ENCODE measurements at regions not wholly inside any gene's neighbourhood (a gene's known extent, or its start where the extent isn't known, plus 50 kb on each side); places are given as distances from the start of the nearest gene placed in this dataset.

GRCh38 chr2:41934329-41934958 lies 113.4 kb upstream of the PKDCC start:
- H3K4me1 Mint-ChIP-seq: no peaks in the 10 kb centered on the region
- peaks cover 10% of the 10 kb centered on the region for H3K27me3 Mint-ChIP-seq
- ChIA-PET CTCF (no interaction called here), POLR2A (no interaction called here)
- no peak for DNase-seq
- no peaks in the 10 kb centered on the region for H3K36me3 Mint-ChIP-seq (ENCODE audit: low read depth)
- H3K9me3 Mint-ChIP-seq: no peaks in the 10 kb centered on the region
- no peak overlapping the region for H3K27ac Mint-ChIP-seq
- no peak overlapping the region for H3K4me3 Mint-ChIP-seq

DNA sequence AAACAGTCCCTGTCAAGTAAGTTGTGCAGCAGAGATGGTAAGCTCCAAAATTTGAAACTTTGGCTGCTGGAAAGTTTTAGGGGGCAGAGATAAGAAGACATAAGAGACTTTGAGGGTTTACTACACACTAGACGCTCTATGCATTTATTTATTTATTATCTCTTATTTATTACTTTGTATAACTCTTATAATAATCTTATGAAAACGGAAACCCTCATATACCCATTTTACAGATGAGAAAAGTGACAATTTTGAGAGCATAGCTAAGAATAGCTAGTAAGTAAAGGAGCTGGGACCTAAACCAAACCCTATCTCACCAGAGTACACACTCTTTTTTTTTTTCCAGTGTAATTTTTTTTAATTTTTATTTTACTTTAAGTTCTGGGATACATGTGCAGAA lies 112.8 kb upstream of the PKDCC start:
- H3K27ac Mint-ChIP-seq: no peak overlapping the region
- DNase-seq: no peak
- H3K27me3 Mint-ChIP-seq: peaks cover 10% of the 10 kb centered on the region
- no peaks in the 10 kb centered on the region for H3K36me3 Mint-ChIP-seq (ENCODE audit: low read depth)
- H3K4me1 Mint-ChIP-seq: no peaks in the 10 kb centered on the region
- no peaks in the 10 kb centered on the region for H3K9me3 Mint-ChIP-seq
- no peak overlapping the region for H3K4me3 Mint-ChIP-seq
- POLR2A ChIA-PET: no interaction called here
- CTCF ChIA-PET: no interaction called here

DNA sequence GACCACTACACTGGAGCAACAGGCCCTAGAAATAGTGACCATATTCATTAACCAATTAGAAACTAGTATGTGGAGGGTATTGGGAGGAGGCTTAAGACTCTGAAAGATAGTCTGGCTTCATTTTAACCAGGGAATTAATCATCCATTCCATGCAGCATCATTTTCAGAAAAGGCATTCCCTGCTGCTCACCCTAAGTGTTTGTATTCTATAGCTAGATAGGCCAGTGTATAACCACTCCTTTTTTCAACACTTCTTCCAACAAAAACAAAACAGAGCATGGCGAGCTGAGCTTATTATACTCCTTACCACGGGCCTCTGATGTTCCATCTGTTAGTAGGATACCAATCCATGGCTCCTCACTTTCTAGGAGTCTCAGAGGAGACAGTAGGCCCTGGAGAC lies 112.0 kb upstream of the PKDCC start:
- Mint-ChIP-seq H3K27ac (no peak overlapping the region), H3K9me3 (no peaks in the 10 kb centered on the region), H3K27me3 (peaks cover 10% of the 10 kb centered on the region), H3K36me3 (ENCODE audit: low read depth) (no peaks in the 10 kb centered on the region), H3K4me3 (no peak overlapping the region), H3K4me1 (no peaks in the 10 kb centered on the region)
- ChIA-PET POLR2A (no interaction called here), CTCF (no interaction called here)
- no peak for DNase-seq

- ChIA-PET POLR2A (no interaction called here), CTCF (no interaction called here)
- no peak overlapping the region for H3K4me3 Mint-ChIP-seq
- H3K4me1 Mint-ChIP-seq: no peaks in the 10 kb centered on the region
- no peaks in the 10 kb centered on the region for H3K36me3 Mint-ChIP-seq (ENCODE audit: low read depth)
- H3K27ac Mint-ChIP-seq: no peak overlapping the region
- no peaks in the 10 kb centered on the region for H3K9me3 Mint-ChIP-seq
- H3K27me3 Mint-ChIP-seq: peaks cover 10% of the 10 kb centered on the region
- DNase-seq: no peak
Measured at GRCh38 chr2:41936771-41937463, 110.9 kb upstream of the PKDCC start.

GRCh38 chr2:41937464-41937906 lies 110.3 kb upstream of the PKDCC start:
- no peaks in the 10 kb centered on the region for H3K4me1 Mint-ChIP-seq
- H3K27ac Mint-ChIP-seq: no peak overlapping the region
- H3K9me3 Mint-ChIP-seq: no peaks in the 10 kb centered on the region
- no peak for DNase-seq
- CTCF ChIA-PET: no interaction called here
- POLR2A ChIA-PET: no interaction called here
- H3K36me3 Mint-ChIP-seq (ENCODE audit: low read depth): no peaks in the 10 kb centered on the region
- H3K27me3 Mint-ChIP-seq: peaks cover 13% of the 10 kb centered on the region
- H3K4me3 Mint-ChIP-seq: no peak overlapping the region

GRCh38 chr2:41937921-41938708 lies 109.7 kb upstream of the PKDCC start:
- Mint-ChIP-seq H3K36me3 (ENCODE audit: low read depth) (no peaks in the 10 kb centered on the region), H3K27ac (no peak overlapping the region), H3K4me1 (no peaks in the 10 kb centered on the region), H3K9me3 (no peaks in the 10 kb centered on the region), H3K4me3 (no peak overlapping the region), H3K27me3 (peaks cover 13% of the 10 kb centered on the region)
- CTCF ChIA-PET: no interaction called here
- POLR2A ChIA-PET: no interaction called here
- no peak for DNase-seq

DNA sequence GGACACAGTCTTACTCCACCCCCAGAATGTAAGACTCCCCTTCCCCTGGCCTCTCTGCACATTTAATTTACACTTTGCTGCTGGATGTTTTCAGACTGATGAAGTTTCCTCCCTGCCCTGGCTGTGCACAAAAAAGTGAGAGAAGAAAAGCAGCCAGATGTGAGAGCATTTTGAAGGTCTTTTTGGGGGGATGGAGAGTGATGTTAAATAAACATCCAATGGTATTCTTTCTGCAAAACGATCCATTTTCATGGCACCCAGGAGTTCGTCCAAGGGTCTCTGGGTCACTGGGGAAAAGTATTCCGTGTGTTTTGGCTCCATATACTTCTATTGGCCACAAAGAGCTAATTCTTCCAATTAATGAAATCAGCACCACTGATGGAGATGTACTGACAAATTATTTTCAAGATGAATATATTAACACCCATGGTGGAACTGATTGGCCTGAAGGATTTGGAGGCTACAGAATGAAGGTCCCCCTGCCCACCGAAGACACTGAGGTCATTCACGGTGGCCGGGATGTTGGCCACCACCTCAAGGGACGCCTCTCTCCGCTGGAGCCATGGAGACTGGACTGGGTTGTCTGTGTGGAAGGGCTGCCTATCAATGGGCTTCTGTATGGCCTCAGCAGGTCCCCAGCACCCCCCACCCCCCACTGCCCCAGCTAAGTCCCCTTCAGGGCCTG lies 107.6 kb upstream of the PKDCC start:
- H3K36me3 Mint-ChIP-seq (ENCODE audit: low read depth): no peaks in the 10 kb centered on the region
- H3K27me3 Mint-ChIP-seq: peaks cover 6% of the 10 kb centered on the region
- ChIA-PET POLR2A (no interaction called here), CTCF (no interaction called here)
- no peak overlapping the region for H3K4me3 Mint-ChIP-seq
- DNase-seq: no peak
- H3K27ac Mint-ChIP-seq: no peak overlapping the region
- no peaks in the 10 kb centered on the region for H3K9me3 Mint-ChIP-seq
- no peaks in the 10 kb centered on the region for H3K4me1 Mint-ChIP-seq

DNA sequence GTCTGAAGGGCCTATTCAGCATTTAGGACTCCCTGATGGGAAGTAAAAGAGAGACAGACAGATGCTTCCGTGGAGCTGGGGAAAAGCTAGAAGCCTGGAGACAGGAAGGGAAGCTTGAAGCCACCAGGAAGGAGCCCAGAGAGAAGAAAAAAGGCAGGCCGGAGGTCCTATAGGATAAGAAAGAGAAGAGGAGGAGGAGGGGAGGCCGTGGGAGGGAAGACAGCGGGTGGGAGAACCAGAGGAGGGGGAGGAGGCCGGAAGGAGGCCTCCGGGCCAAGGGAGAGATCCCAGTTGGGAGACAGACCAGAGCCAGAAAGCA lies 107.1 kb upstream of the PKDCC start:
- CTCF ChIA-PET: no interaction called here
- no peaks in the 10 kb centered on the region for H3K4me1 Mint-ChIP-seq
- POLR2A ChIA-PET: no interaction called here
- no peak overlapping the region for H3K27ac Mint-ChIP-seq
- no peak overlapping the region for H3K4me3 Mint-ChIP-seq
- no peak for DNase-seq
- peaks cover 6% of the 10 kb centered on the region for H3K27me3 Mint-ChIP-seq
- H3K9me3 Mint-ChIP-seq: no peaks in the 10 kb centered on the region
- no peaks in the 10 kb centered on the region for H3K36me3 Mint-ChIP-seq (ENCODE audit: low read depth)

- no peak overlapping the region for H3K27ac Mint-ChIP-seq
- DNase-seq: no peak
- ChIA-PET CTCF (no interaction called here), POLR2A (no interaction called here)
- no peaks in the 10 kb centered on the region for H3K9me3 Mint-ChIP-seq
- H3K36me3 Mint-ChIP-seq (ENCODE audit: low read depth): no peaks in the 10 kb centered on the region
- H3K4me3 Mint-ChIP-seq: no peak overlapping the region
- H3K4me1 Mint-ChIP-seq: no peaks in the 10 kb centered on the region
- peaks cover 6% of the 10 kb centered on the region for H3K27me3 Mint-ChIP-seq
Measured at GRCh38 chr2:41941831-41942230, 106.0 kb upstream of the PKDCC start.

DNA sequence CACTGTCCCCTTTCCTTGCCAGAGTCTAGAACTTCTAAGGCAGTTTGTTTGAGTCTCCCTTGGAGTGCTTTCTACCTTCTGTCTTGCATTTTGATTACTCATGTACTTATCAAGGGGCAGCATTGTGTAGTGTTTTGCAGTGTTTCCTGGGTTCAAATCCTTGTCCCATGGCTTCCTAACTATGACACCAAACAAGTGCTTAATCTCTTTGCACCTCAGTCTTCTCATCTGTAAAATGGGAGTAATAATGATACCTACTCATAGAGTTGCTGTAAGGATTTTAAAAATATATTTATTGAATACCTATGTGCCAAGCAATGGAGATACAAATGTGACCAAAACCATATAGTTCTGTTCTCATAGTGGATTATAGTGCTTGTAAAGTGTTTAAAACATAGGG lies 105.5 kb upstream of the PKDCC start:
- no peaks in the 10 kb centered on the region for H3K9me3 Mint-ChIP-seq
- H3K27ac Mint-ChIP-seq: no peak overlapping the region
- peaks cover 6% of the 10 kb centered on the region for H3K27me3 Mint-ChIP-seq
- no peaks in the 10 kb centered on the region for H3K4me1 Mint-ChIP-seq
- ChIA-PET POLR2A (no interaction called here), CTCF (no interaction called here)
- DNase-seq: no peak
- no peak overlapping the region for H3K4me3 Mint-ChIP-seq
- no peaks in the 10 kb centered on the region for H3K36me3 Mint-ChIP-seq (ENCODE audit: low read depth)

DNA sequence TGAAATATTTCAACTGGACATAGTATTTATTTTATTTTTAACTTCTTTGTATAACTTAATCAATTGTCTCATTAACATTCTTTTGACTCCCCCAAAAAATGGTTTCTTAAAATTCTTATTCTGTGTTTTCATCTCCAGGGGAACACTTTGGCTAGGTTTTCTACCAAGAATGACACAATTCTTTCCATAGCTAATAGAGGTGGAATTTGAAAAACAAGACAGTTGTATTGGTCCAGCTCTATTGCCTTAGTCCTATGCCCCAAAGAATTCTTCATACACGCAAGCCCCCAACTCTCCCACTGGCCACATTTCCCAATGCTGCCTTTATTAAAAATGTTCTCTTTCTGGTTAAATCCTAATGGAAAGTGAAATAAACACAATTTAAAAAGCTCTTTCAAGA lies 104.7 kb upstream of the PKDCC start:
- no peak for DNase-seq
- Mint-ChIP-seq H3K4me3 (no peak overlapping the region), H3K36me3 (ENCODE audit: low read depth) (no peaks in the 10 kb centered on the region), H3K27me3 (peaks cover 6% of the 10 kb centered on the region), H3K9me3 (no peaks in the 10 kb centered on the region), H3K4me1 (no peaks in the 10 kb centered on the region), H3K27ac (no peak overlapping the region)
- CTCF ChIA-PET: no interaction called here
- POLR2A ChIA-PET: no interaction called here

DNA sequence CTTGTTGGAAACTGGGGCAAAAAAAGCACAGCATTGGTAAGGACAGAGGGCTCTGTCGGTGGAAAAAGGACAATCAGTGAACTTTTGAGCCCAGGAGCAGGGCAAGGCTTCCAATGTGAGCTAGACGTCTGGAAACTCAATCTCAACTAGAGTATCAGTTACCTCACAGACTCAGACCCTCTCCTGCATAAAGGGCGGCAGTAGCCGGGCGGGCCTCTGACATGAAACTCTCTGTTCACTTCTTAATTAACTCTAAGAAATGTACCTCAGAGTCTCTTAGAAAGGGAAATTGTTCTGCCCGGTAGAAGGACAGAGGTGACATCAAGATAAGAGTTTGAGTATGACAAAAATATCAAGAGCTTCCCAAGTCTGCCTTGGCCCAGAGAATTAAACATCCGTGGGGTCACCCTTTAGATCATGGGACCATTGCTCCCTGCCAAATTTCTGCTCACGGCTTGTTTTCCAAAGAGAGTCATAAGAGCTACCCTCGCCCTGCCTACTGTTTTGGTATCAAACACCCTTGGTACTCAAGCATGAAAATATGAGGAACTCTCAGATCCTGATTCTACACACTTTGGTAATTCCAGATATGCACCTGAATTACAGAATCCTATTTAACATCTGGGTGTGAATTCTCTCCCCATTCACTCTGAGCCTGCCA lies 103.5 kb upstream of the PKDCC start:
- Mint-ChIP-seq H3K27me3 (peaks cover 6% of the 10 kb centered on the region), H3K36me3 (ENCODE audit: low read depth) (no peaks in the 10 kb centered on the region)
- CTCF ChIA-PET: no interaction called here

DNA sequence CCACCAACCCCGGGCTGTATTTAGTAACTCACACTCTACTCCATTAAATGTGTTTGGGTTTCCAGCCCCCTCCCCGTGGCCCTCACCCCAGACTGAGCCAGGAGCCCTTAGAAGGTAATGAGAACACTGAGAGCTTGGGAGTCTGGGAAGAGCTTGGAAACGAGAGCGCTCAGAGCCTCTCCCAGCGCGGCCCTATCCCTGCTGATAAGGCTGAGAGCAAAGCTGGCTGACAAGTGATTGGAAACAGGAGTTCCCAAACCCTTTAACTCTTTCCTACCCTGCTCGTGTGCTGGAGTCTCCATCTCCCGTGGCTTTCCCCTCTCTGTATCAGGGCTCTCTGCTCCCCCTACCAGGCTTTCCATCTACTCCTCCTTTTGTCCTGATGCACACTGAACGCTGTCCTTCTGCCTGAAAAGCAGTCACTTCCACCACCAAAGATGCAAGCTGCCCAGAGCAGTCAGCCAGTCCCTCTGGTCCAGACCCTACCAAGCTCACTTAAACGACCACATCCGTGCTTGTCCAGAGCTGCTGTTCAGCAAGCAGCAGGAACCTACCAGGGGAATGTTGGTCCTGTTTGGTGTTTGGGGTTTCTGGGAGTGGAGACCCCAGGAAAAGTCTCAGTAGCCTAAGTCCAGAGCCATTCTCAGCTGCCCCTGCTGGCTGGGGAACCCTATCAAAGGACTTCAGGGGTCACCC lies 100.0 kb upstream of the PKDCC start:
- no peak for DNase-seq
- Mint-ChIP-seq H3K4me3 (no peak overlapping the region), H3K27me3 (peaks cover 3% of the 10 kb centered on the region), H3K36me3 (ENCODE audit: low read depth) (no peaks in the 10 kb centered on the region), H3K4me1 (no peaks in the 10 kb centered on the region), H3K27ac (no peak overlapping the region), H3K9me3 (no peaks in the 10 kb centered on the region)
- CTCF ChIA-PET: no interaction called here
- POLR2A ChIA-PET: no interaction called here

More for the DNA sequence above, 103.5 kb upstream of the PKDCC start:
- Mint-ChIP-seq H3K27ac (no peak overlapping the region), H3K4me1 (no peaks in the 10 kb centered on the region), H3K9me3 (no peaks in the 10 kb centered on the region), H3K4me3 (no peak overlapping the region)
- POLR2A ChIA-PET: no interaction called here
- DNase-seq: no peak

Measured in activated CD4-positive, alpha-beta memory T cell treated with anti-CD3 and anti-CD28 coated beads, Interleukin-2, amount 10 ng/mL, durations not matched to agents 7 days and 5 days (primary cell).